ENCODE measurements at regions not wholly inside any gene's neighbourhood (a gene's known extent, or its start where the extent isn't known, plus 50 kb on each side); places are given as distances from the start of the nearest gene placed in this dataset.

DNA sequence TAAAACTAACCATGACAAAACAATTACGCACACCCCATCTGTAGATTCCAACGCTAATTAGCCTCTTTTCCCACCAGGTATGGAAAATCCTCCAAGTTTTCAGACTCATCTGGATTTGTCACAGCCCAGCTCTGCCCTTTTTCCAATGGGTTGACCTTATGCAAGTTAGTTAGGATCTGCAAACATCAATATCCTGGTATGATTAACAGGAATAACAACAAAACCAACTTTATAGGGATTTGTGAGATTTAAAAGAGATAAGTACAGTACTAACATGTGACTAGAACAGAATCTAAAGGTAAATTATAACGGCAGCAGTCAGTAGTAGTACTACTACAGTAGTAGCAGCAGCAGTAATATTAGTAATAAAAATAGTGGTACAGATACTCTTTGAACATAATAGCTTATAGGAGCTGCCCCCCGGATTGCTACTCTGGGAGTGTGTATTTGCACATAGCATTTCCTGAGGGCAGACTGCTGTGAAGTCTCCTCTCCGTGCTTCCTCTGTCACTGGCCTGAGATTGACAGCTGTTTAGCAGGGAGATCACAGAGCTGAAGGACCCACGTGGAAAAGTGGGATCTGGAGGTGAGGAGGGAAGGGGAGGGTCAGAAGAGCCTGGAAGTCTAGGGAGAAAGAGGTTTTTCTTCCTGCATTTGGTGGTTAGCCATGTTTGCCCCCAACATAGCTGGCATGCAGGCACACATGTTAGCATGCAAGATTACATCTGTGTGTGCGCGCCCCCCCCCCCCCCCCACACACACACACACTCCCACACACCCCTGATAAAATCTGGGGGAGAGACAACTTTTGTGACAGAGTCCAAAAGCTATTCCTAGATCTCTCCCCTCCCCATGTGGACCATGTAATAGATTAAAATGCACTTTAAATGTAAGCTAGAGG lies 73.3 kb upstream of the FAM171A1 start (continued):
- TF ChIP-seq NFYB (CRISPR knock-in tag; conservative IDR thresholded peaks at IDR 0.05; ENCODE audit: low read depth): no peak
- TF ChIP-seq TP53 (CRISPR knock-in tag; IDR thresholded peaks at IDR 0.05): no peak
- no peak for TF ChIP-seq MYBL2 (CRISPR knock-in tag; IDR thresholded peaks at IDR 0.05)
- TF ChIP-seq OVOL2 (CRISPR knock-in tag; IDR thresholded peaks at IDR 0.05; ENCODE audit: borderline replicate concordance): no peak

- Mint-ChIP-seq H3K36me3 (no peaks in the 10 kb centered on the region), H3K27ac (0 out of 2 replicates have a peak overlapping the region, but pooled peaks have one; percentile 8), H3K27me3 (ENCODE audit: low read depth) (no peaks in the 10 kb centered on the region), H3K4me1 (peaks cover 12% of the 10 kb centered on the region), H3K4me3 (no peak overlapping the region), H3K9me3 (no peaks in the 10 kb centered on the region)
- no peak for ATAC-seq
- ChIA-PET POLR2A (no interaction called here), CTCF (no interaction called here)
- no peak for DNase-seq (ENCODE audit: low spot score)
- TF ChIP-seq, protein P1, sequence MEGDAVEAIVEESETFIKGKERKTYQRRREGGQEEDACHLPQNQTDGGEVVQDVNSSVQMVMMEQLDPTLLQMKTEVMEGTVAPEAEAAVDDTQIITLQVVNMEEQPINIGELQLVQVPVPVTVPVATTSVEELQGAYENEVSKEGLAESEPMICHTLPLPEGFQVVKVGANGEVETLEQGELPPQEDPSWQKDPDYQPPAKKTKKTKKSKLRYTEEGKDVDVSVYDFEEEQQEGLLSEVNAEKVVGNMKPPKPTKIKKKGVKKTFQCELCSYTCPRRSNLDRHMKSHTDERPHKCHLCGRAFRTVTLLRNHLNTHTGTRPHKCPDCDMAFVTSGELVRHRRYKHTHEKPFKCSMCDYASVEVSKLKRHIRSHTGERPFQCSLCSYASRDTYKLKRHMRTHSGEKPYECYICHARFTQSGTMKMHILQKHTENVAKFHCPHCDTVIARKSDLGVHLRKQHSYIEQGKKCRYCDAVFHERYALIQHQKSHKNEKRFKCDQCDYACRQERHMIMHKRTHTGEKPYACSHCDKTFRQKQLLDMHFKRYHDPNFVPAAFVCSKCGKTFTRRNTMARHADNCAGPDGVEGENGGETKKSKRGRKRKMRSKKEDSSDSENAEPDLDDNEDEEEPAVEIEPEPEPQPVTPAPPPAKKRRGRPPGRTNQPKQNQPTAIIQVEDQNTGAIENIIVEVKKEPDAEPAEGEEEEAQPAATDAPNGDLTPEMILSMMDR (IDR thresholded peaks at IDR 0.05): no peak
- TF ChIP-seq E2F5 (CRISPR knock-in tag; IDR thresholded peaks at IDR 0.05) (no peak), ATF1 (CRISPR knock-in tag; IDR thresholded peaks at IDR 0.05) (no peak), ZNF263 (CRISPR knock-in tag; IDR thresholded peaks at IDR 0.05; ENCODE audit: low read depth) (no peak), ZNF396 (CRISPR knock-in tag; IDR thresholded peaks at IDR 0.05; ENCODE audit: borderline replicate concordance) (no peak), GABPB1 (CRISPR knock-in tag; IDR thresholded peaks at IDR 0.05) (no peak), ZNF425 (CRISPR knock-in tag; conservative IDR thresholded peaks at IDR 0.05) (no peak), PRDM15 (CRISPR knock-in tag; IDR thresholded peaks at IDR 0.05) (no peak), STAT6 (CRISPR knock-in tag; conservative IDR thresholded peaks at IDR 0.05; ENCODE audit: low read depth) (no peak), RELA (CRISPR knock-in tag; IDR thresholded peaks at IDR 0.05; ENCODE audit: borderline replicate concordance) (no peak), NR3C1 (CRISPR knock-in tag; conservative IDR thresholded peaks at IDR 0.05; ENCODE audit: low read depth) (no peak)
- TF ChIP-seq, protein P2, sequence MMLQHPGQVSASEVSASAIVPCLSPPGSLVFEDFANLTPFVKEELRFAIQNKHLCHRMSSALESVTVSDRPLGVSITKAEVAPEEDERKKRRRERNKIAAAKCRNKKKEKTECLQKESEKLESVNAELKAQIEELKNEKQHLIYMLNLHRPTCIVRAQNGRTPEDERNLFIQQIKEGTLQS (CRISPR knock-in tag; conservative IDR thresholded peaks at IDR 0.05): no peak
- TF ChIP-seq, protein P3, sequence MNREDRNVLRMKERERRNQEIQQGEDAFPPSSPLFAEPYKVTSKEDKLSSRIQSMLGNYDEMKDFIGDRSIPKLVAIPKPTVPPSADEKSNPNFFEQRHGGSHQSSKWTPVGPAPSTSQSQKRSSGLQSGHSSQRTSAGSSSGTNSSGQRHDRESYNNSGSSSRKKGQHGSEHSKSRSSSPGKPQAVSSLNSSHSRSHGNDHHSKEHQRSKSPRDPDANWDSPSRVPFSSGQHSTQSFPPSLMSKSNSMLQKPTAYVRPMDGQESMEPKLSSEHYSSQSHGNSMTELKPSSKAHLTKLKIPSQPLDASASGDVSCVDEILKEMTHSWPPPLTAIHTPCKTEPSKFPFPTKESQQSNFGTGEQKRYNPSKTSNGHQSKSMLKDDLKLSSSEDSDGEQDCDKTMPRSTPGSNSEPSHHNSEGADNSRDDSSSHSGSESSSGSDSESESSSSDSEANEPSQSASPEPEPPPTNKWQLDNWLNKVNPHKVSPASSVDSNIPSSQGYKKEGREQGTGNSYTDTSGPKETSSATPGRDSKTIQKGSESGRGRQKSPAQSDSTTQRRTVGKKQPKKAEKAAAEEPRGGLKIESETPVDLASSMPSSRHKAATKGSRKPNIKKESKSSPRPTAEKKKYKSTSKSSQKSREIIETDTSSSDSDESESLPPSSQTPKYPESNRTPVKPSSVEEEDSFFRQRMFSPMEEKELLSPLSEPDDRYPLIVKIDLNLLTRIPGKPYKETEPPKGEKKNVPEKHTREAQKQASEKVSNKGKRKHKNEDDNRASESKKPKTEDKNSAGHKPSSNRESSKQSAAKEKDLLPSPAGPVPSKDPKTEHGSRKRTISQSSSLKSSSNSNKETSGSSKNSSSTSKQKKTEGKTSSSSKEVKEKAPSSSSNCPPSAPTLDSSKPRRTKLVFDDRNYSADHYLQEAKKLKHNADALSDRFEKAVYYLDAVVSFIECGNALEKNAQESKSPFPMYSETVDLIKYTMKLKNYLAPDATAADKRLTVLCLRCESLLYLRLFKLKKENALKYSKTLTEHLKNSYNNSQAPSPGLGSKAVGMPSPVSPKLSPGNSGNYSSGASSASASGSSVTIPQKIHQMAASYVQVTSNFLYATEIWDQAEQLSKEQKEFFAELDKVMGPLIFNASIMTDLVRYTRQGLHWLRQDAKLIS (CRISPR knock-in tag; IDR thresholded peaks at IDR 0.05; ENCODE audit: borderline replicate concordance): no peak
- TF ChIP-seq, protein P4, sequence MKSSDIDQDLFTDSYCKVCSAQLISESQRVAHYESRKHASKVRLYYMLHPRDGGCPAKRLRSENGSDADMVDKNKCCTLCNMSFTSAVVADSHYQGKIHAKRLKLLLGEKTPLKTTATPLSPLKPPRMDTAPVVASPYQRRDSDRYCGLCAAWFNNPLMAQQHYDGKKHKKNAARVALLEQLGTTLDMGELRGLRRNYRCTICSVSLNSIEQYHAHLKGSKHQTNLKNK (CRISPR knock-in tag; IDR thresholded peaks at IDR 0.05): no peak
These were observed 71.0 kb upstream of the FAM171A1 start for GRCh38 chr10:15442056-15442455.
